ENCODE measurements at regions not wholly inside any gene's neighbourhood (a gene's known extent, or its start where the extent isn't known, plus 50 kb on each side); places are given as distances from the start of the nearest gene placed in this dataset.

- TF ChIP-seq CTCF (IDR thresholded peaks at IDR 0.05; ENCODE audit: poor library complexity, severe bottlenecking) (no peak), SMC3 (conservative IDR thresholded peaks at IDR 0.05; ENCODE audit: poor library complexity) (no peak), RAD21 (conservative IDR thresholded peaks at IDR 0.05) (no peak)
Measured at GRCh38 chr5:89601880-89602279, 718.9 kb upstream of the MEF2C start.

Measured in neural cell (in vitro differentiated cells).